ENCODE measurements at regions not wholly inside any gene's neighbourhood (a gene's known extent, or its start where the extent isn't known, plus 50 kb on each side); places are given as distances from the start of the nearest gene placed in this dataset.

DNA sequence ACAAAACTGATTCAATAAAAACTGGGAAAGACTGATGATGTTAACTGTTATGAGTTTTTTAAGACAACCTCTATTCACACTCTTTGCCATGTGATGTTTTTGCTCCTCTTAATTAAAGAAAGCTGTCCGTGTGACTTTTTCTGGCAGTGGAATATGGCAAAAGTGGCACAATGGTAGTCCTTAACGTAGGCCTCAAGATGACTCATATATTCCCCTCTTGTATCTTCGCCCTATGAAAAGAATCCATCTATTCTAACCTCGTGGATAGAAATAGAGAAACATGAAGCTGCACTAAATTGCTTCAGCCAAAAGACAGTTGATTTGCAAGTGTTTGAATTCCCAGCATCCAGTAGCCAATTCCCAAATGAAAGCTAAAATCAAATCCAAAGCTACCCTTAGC, 603.8 kb upstream of the PCDH7 start:
- TF ChIP-seq, protein P1, sequence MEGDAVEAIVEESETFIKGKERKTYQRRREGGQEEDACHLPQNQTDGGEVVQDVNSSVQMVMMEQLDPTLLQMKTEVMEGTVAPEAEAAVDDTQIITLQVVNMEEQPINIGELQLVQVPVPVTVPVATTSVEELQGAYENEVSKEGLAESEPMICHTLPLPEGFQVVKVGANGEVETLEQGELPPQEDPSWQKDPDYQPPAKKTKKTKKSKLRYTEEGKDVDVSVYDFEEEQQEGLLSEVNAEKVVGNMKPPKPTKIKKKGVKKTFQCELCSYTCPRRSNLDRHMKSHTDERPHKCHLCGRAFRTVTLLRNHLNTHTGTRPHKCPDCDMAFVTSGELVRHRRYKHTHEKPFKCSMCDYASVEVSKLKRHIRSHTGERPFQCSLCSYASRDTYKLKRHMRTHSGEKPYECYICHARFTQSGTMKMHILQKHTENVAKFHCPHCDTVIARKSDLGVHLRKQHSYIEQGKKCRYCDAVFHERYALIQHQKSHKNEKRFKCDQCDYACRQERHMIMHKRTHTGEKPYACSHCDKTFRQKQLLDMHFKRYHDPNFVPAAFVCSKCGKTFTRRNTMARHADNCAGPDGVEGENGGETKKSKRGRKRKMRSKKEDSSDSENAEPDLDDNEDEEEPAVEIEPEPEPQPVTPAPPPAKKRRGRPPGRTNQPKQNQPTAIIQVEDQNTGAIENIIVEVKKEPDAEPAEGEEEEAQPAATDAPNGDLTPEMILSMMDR (IDR thresholded peaks at IDR 0.05) = no peak
- no CpG with 5 or more reads among the region's 4 CpGs for WGBS (ENCODE audit: insufficient coverage)

DNA sequence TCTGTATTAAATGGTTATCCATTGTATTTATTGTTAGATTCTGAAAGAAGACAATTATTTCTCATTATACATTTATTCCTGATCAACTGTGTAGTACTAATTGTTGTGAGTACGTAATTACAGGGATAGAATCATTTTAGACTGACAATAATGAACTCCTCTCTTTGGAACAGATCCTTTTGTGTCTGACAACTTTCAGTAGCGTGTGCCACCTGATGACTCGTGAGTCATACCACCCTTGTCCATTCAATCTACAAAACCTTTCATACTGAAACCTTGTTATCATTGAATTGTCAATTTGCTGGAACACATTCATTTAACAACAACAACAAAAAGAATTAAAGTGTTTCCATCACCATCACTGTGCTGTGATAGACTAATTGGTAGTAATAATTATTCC, 602.7 kb upstream of the PCDH7 start:
- Histone ChIP-seq H3K27me3 (ENCODE audit: control insufficient read depth in 2 of 2, insufficient read depth in 2 of 2, low read length in 2 of 2) (no peaks in the 10 kb centered on the region), H3K9ac (ENCODE audit: insufficient read depth, low read length, poor library complexity, severe bottlenecking) (no peak overlapping the region), H3K4me1 (ENCODE audit: control insufficient read depth in 1 of 2, insufficient read depth in 2 of 2, low read length in 2 of 2) (no peaks in the 10 kb centered on the region), H4K20me1 (ENCODE audit: insufficient read depth, low read length) (no peaks in the 10 kb centered on the region), H3K36me3 (replicated peaks in 1 of 2; ENCODE audit: control insufficient read depth in 1 of 2, insufficient read depth in 2 of 2, low read length in 2 of 2) (no peaks in the 10 kb centered on the region), H3K4me2 (replicated peaks; ENCODE audit: extremely low read depth, low read length, poor library complexity, severe bottlenecking) (no peak overlapping the region), H3K4me3 (replicated peaks in 1 of 3; ENCODE audit: low read depth in 2 of 3, low read length in 3 of 3) (no peak overlapping the region), H2AFZ (ENCODE audit: insufficient read depth, low read depth, low read length, poor library complexity, severe bottlenecking) (no peak overlapping the region), H3K9me3 (replicated peaks in 1 of 2; ENCODE audit: control insufficient read depth in 1 of 2, insufficient read depth in 1 of 2, low read length in 2 of 2) (peaks cover 0 to 4% of the 10 kb centered on the region in 2 donors), H3K27ac (ENCODE audit: low read depth in 1 of 2, low read length in 2 of 2) (no peak overlapping the region), H3K79me2 (ENCODE audit: insufficient read depth, low read length) (no peaks in the 10 kb centered on the region)
- H3K4me3 Mint-ChIP-seq = no peak overlapping the region
- no peak overlapping the region for H3K27ac Mint-ChIP-seq
- H3K4me1 Mint-ChIP-seq = no peaks in the 10 kb centered on the region
- no peaks in the 10 kb centered on the region for H3K36me3 Mint-ChIP-seq
- WGBS (ENCODE audit: insufficient coverage) = 83% methylated on average over 1 of the region's 3 CpGs
- TF ChIP-seq, protein P1 (IDR thresholded peaks at IDR 0.05) = no peak
- H3K27me3 Mint-ChIP-seq (ENCODE audit: low read depth in 3 of 3) = no peaks in the 10 kb centered on the region
- DNase-seq = no peak
- intact Hi-C loops (cut with micrococcal nuclease) = no loop called here
- H3K9me3 Mint-ChIP-seq = peaks cover 0 to 3% (median 0%) of the 10 kb centered on the region in 7 donors

More for the DNA sequence above, 603.8 kb upstream of the PCDH7 start:
- H3K4me1 Mint-ChIP-seq = no peaks in the 10 kb centered on the region
- peaks cover 0 to 4% of the 10 kb centered on the region in 2 donors for H3K9me3 ChIP-seq (replicated peaks in 1 of 2; ENCODE audit: control insufficient read depth in 1 of 2, insufficient read depth in 1 of 2, low read length in 2 of 2)
- no peak overlapping the region for H3K4me3 Mint-ChIP-seq
- no peak overlapping the region for H2AFZ ChIP-seq (ENCODE audit: insufficient read depth, low read depth, low read length, poor library complexity, severe bottlenecking)
- no peak overlapping the region for H3K4me2 ChIP-seq (replicated peaks; ENCODE audit: extremely low read depth, low read length, poor library complexity, severe bottlenecking)
- no peak overlapping the region for H3K9ac ChIP-seq (ENCODE audit: insufficient read depth, low read length, poor library complexity, severe bottlenecking)
- no peak overlapping the region for H3K27ac ChIP-seq (ENCODE audit: low read depth in 1 of 2, low read length in 2 of 2)
- no peaks in the 10 kb centered on the region for H3K36me3 Mint-ChIP-seq
- H3K36me3 ChIP-seq (replicated peaks in 1 of 2; ENCODE audit: control insufficient read depth in 1 of 2, insufficient read depth in 2 of 2, low read length in 2 of 2) = no peaks in the 10 kb centered on the region
- no peaks in the 10 kb centered on the region for H4K20me1 ChIP-seq (ENCODE audit: insufficient read depth, low read length)
- DNase-seq = no peak
- no peaks in the 10 kb centered on the region for H3K27me3 Mint-ChIP-seq (ENCODE audit: low read depth in 3 of 3)
- H3K27me3 ChIP-seq (ENCODE audit: control insufficient read depth in 2 of 2, insufficient read depth in 2 of 2, low read length in 2 of 2) = no peaks in the 10 kb centered on the region
- H3K79me2 ChIP-seq (ENCODE audit: insufficient read depth, low read length) = no peaks in the 10 kb centered on the region
- peaks cover 0 to 2% (median 0%) of the 10 kb centered on the region in 7 donors for H3K9me3 Mint-ChIP-seq
- H3K27ac Mint-ChIP-seq = no peak overlapping the region
- no peak overlapping the region for H3K4me3 ChIP-seq (replicated peaks in 1 of 3; ENCODE audit: low read depth in 2 of 3, low read length in 3 of 3)
- intact Hi-C loops (cut with micrococcal nuclease) = no loop called here
- no peaks in the 10 kb centered on the region for H3K4me1 ChIP-seq (ENCODE audit: control insufficient read depth in 1 of 2, insufficient read depth in 2 of 2, low read length in 2 of 2)

Measured in CD14-positive monocyte (primary cell).